Ovary (tissue), 3 donors: ENCODE measurements at regions not wholly inside any gene's neighbourhood (a gene's known extent, or its start where the extent isn't known, plus 50 kb on each side); places are given as distances from the start of the nearest gene placed in this dataset.

ENCODE experiments used
- EP300 ChIP-seq: sonication (generic); formaldehyde crosslinking; IDR thresholded peaks from one replicate; pipeline ENCODE4 v1.6.1; 2017; ENCODE audit warnings: antibody characterized with exemption
- TF ChIP-seq, protein P1 (sequence below), 3 donors: fragments of 450-650 bp in 2 of 3; fragments of 200-600 bp in 1 of 3; IDR thresholded peaks; one replicate each; pipeline versions ENCODE4 v1.5.1 to v1.8.0; 2016 to 2022; ENCODE audit warnings: antibody characterized with exemption in 3 of 3, mild to moderate bottlenecking in 1 of 3
- donor health status: DM: no; HTN: no; CAD: no.

DNA sequence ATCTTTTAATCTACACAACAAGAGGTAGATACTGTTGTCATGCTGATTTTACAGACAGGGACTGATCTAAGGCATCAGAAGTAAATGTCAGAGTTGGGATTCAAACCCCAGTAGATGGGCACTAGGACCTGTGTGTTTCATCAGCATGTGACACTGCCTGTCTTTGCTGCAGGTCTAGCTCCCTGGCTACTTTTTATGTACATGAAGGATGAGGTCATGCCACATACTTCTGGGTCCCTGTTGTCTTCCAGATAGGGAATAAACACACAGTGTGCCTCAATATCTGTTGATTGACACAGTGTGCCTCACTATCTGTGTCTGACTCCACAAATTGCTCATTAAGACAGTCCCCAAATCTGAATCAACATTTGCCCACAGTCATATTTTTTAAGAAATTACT lies 106.9 kb downstream of the TFAP2B start:
- TF ChIP-seq, protein P1, sequence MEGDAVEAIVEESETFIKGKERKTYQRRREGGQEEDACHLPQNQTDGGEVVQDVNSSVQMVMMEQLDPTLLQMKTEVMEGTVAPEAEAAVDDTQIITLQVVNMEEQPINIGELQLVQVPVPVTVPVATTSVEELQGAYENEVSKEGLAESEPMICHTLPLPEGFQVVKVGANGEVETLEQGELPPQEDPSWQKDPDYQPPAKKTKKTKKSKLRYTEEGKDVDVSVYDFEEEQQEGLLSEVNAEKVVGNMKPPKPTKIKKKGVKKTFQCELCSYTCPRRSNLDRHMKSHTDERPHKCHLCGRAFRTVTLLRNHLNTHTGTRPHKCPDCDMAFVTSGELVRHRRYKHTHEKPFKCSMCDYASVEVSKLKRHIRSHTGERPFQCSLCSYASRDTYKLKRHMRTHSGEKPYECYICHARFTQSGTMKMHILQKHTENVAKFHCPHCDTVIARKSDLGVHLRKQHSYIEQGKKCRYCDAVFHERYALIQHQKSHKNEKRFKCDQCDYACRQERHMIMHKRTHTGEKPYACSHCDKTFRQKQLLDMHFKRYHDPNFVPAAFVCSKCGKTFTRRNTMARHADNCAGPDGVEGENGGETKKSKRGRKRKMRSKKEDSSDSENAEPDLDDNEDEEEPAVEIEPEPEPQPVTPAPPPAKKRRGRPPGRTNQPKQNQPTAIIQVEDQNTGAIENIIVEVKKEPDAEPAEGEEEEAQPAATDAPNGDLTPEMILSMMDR (IDR thresholded peaks at IDR 0.05) = no peak
- no peak for TF ChIP-seq EP300
